ENCODE measurements at regions not wholly inside any gene's neighbourhood (a gene's known extent, or its start where the extent isn't known, plus 50 kb on each side); places are given as distances from the start of the nearest gene placed in this dataset.

DNA sequence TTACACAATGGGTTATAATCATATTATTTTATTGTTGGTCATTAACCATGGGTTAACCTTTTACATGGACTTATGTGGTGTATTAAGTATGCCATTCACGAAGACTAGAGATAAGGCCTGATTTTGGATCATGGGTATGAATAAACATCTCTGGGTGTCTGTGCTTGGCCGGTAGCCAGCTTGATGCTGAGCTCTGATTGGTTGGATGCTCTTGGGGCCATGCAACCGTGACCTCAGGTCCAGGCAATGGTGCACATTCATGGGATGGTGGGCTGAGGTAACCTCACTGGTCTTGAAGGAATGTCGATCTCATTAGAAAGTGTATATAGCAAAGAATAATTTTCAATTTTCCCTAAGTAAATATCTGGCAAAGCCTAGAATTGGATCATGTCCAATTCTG is 158.2 kb upstream of the IL12B start:
- TF ChIP-seq, protein P1, sequence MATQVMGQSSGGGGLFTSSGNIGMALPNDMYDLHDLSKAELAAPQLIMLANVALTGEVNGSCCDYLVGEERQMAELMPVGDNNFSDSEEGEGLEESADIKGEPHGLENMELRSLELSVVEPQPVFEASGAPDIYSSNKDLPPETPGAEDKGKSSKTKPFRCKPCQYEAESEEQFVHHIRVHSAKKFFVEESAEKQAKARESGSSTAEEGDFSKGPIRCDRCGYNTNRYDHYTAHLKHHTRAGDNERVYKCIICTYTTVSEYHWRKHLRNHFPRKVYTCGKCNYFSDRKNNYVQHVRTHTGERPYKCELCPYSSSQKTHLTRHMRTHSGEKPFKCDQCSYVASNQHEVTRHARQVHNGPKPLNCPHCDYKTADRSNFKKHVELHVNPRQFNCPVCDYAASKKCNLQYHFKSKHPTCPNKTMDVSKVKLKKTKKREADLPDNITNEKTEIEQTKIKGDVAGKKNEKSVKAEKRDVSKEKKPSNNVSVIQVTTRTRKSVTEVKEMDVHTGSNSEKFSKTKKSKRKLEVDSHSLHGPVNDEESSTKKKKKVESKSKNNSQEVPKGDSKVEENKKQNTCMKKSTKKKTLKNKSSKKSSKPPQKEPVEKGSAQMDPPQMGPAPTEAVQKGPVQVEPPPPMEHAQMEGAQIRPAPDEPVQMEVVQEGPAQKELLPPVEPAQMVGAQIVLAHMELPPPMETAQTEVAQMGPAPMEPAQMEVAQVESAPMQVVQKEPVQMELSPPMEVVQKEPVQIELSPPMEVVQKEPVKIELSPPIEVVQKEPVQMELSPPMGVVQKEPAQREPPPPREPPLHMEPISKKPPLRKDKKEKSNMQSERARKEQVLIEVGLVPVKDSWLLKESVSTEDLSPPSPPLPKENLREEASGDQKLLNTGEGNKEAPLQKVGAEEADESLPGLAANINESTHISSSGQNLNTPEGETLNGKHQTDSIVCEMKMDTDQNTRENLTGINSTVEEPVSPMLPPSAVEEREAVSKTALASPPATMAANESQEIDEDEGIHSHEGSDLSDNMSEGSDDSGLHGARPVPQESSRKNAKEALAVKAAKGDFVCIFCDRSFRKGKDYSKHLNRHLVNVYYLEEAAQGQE (IDR thresholded peaks at IDR 0.05), result no peak
- TF ChIP-seq, protein P2, sequence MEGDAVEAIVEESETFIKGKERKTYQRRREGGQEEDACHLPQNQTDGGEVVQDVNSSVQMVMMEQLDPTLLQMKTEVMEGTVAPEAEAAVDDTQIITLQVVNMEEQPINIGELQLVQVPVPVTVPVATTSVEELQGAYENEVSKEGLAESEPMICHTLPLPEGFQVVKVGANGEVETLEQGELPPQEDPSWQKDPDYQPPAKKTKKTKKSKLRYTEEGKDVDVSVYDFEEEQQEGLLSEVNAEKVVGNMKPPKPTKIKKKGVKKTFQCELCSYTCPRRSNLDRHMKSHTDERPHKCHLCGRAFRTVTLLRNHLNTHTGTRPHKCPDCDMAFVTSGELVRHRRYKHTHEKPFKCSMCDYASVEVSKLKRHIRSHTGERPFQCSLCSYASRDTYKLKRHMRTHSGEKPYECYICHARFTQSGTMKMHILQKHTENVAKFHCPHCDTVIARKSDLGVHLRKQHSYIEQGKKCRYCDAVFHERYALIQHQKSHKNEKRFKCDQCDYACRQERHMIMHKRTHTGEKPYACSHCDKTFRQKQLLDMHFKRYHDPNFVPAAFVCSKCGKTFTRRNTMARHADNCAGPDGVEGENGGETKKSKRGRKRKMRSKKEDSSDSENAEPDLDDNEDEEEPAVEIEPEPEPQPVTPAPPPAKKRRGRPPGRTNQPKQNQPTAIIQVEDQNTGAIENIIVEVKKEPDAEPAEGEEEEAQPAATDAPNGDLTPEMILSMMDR (IDR thresholded peaks at IDR 0.05; ENCODE audit: low read depth, low read length, missing input control), result no peak
- TF ChIP-seq, protein P3, sequence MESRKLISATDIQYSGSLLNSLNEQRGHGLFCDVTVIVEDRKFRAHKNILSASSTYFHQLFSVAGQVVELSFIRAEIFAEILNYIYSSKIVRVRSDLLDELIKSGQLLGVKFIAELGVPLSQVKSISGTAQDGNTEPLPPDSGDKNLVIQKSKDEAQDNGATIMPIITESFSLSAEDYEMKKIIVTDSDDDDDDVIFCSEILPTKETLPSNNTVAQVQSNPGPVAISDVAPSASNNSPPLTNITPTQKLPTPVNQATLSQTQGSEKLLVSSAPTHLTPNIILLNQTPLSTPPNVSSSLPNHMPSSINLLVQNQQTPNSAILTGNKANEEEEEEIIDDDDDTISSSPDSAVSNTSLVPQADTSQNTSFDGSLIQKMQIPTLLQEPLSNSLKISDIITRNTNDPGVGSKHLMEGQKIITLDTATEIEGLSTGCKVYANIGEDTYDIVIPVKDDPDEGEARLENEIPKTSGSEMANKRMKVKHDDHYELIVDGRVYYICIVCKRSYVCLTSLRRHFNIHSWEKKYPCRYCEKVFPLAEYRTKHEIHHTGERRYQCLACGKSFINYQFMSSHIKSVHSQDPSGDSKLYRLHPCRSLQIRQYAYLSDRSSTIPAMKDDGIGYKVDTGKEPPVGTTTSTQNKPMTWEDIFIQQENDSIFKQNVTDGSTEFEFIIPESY (IDR thresholded peaks at IDR 0.05), result no peak
- TF ChIP-seq RXRA (IDR thresholded peaks at IDR 0.05), result no peak
